Caco-2 (cell line): ENCODE measurements at regions not wholly inside any gene's neighbourhood (a gene's known extent, or its start where the extent isn't known, plus 50 kb on each side); places are given as distances from the start of the nearest gene placed in this dataset.

Experiments used
- BruUV-seq: library from RNA; stranded (reverse); fragments of 400-500 nt; replicated peaks from 2 replicates; lab custom pipeline; 2021; lab: Mats Ljungman, UMichigan
- CTCF ChIA-PET: fragments of 300-600 bp; sonication (Branson Sonifier 250); formaldehyde crosslinking; loops from one replicate; lab custom pipeline; 2022; ENCODE audit warnings: antibody characterized with exemption; lab: Charles Lee
- POLR2A ChIA-PET: fragments of 300-600 bp; sonication (Branson Sonifier 250); formaldehyde crosslinking; loops from one replicate; lab custom pipeline; 2022; ENCODE audit warnings: antibody characterized with exemption; lab: Charles Lee
- DNase-seq, 2 experiments: peaks; one replicate each; pipeline versions ENCODE4 v3.0.0 to v3.0.0-alpha.2; 2020 to 2022
- H3K27me3 ChIP-seq: replicated peaks from 2 replicates; pipeline ENCODE4 v1.6.0; 2011; ENCODE audit warnings: low read length; ENCODE audit not compliant: control insufficient read depth, insufficient read depth
- H3K36me3 ChIP-seq: 2 replicates; pipeline ENCODE4 v1.5.1; 2011; ENCODE audit warnings: low read length; ENCODE audit not compliant: control insufficient read depth, insufficient read depth
- H3K4me1 ChIP-seq: fragments of 250-450 bp; sonication (Bioruptor Pico); 2 replicates; pipeline ENCODE4 v1.5.1; 2020; ENCODE audit warnings: mild to moderate bottlenecking
- H3K4me3 ChIP-seq: 2 replicates; pipeline ENCODE4 v1.5.1; 2011; ENCODE audit warnings: low read depth, mild to moderate bottlenecking, control low read depth, low read length
- H3K9me3 ChIP-seq: fragments of 250-450 bp; sonication (Bioruptor Pico); 2 replicates; pipeline ENCODE4 v1.5.1; 2020; ENCODE audit warnings: mild to moderate bottlenecking, moderate library complexity
- H3K27ac Mint-ChIP-seq: one replicate; pipeline ENCODE4 v1.8.0; 2022; ENCODE audit warnings: mixed read lengths; ENCODE audit not compliant: unreplicated experiment
- H3K27me3 Mint-ChIP-seq: one replicate; pipeline ENCODE4 v1.8.0; 2022; ENCODE audit warnings: mixed read lengths; ENCODE audit not compliant: insufficient read depth, unreplicated experiment
- H3K36me3 Mint-ChIP-seq: one replicate; pipeline ENCODE4 v1.8.0; 2022; ENCODE audit warnings: mild to moderate bottlenecking, mixed read lengths; ENCODE audit not compliant: insufficient read depth, unreplicated experiment
- H3K4me1 Mint-ChIP-seq: one replicate; pipeline ENCODE4 v1.8.0; 2022; ENCODE audit warnings: low read depth, mixed read lengths; ENCODE audit not compliant: unreplicated experiment
- H3K4me3 Mint-ChIP-seq: one replicate; pipeline ENCODE4 v1.8.0; 2022; ENCODE audit warnings: mild to moderate bottlenecking, moderate library complexity, mixed read lengths; ENCODE audit not compliant: unreplicated experiment
- H3K9me3 Mint-ChIP-seq: one replicate; pipeline ENCODE4 v1.8.0; 2022; ENCODE audit warnings: mixed read lengths; ENCODE audit not compliant: unreplicated experiment
- intact Hi-C: fragments of 100-400 bp; cut with micrococcal nuclease; formaldehyde crosslinking; loops from one replicate; pipeline ENCODE4 v1.10.0; 2022; ENCODE audit not compliant: unreplicated experiment
- TF ChIP-seq, protein P1 (sequence below), 2 experiments: fragments of 200-600 bp in 1 of 2; IDR thresholded peaks; 1 replicate in 1 of 2; 2 replicates in 1 of 2; pipeline versions ENCODE4 v1.5.1 to v1.8.0; 2011 to 2022; ENCODE audit warnings: antibody characterized with exemption in 1 of 2, control low read depth in 1 of 2, inconsistent platforms in 1 of 2, low read depth in 1 of 2, low read length in 1 of 2, mild to moderate bottlenecking in 1 of 2, moderate library complexity in 1 of 2; ENCODE audit not compliant: insufficient read depth in 1 of 2, severe bottlenecking in 1 of 2, unreplicated experiment in 1 of 2

GRCh38 chr2:238694922-238695321, 153.0 kb upstream of the TWIST2 start:
- intact Hi-C loops = no loop called here
- no peaks in the 10 kb centered on the region for H3K36me3 ChIP-seq
- POLR2A ChIA-PET = no interaction called here
- H3K4me1 Mint-ChIP-seq = no peaks in the 10 kb centered on the region
- no peaks in the 10 kb centered on the region for H3K9me3 Mint-ChIP-seq
- BruUV-seq = no TSS peak
- no peak overlapping the region for H3K27ac Mint-ChIP-seq
- H3K27me3 Mint-ChIP-seq = no peaks in the 10 kb centered on the region
- H3K36me3 Mint-ChIP-seq = no peaks in the 10 kb centered on the region
- H3K4me1 ChIP-seq = peaks cover 4% of the 10 kb centered on the region; the same call in 1 of the 2 replicates
- no peaks in the 10 kb centered on the region for H3K27me3 ChIP-seq
- no peaks in the 10 kb centered on the region for H3K9me3 ChIP-seq
- CTCF ChIA-PET = no interaction called here
- no peak overlapping the region for H3K4me3 ChIP-seq
- DNase-seq = no peak
- no peak overlapping the region for H3K4me3 Mint-ChIP-seq
- TF ChIP-seq, protein P1, sequence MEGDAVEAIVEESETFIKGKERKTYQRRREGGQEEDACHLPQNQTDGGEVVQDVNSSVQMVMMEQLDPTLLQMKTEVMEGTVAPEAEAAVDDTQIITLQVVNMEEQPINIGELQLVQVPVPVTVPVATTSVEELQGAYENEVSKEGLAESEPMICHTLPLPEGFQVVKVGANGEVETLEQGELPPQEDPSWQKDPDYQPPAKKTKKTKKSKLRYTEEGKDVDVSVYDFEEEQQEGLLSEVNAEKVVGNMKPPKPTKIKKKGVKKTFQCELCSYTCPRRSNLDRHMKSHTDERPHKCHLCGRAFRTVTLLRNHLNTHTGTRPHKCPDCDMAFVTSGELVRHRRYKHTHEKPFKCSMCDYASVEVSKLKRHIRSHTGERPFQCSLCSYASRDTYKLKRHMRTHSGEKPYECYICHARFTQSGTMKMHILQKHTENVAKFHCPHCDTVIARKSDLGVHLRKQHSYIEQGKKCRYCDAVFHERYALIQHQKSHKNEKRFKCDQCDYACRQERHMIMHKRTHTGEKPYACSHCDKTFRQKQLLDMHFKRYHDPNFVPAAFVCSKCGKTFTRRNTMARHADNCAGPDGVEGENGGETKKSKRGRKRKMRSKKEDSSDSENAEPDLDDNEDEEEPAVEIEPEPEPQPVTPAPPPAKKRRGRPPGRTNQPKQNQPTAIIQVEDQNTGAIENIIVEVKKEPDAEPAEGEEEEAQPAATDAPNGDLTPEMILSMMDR (IDR thresholded peaks at IDR 0.05; ENCODE audit: insufficient read depth in 1 of 2, low read depth in 1 of 2, low read length in 1 of 2, severe bottlenecking in 1 of 2, unreplicated experiment in 1 of 2) = no peak

DNA sequence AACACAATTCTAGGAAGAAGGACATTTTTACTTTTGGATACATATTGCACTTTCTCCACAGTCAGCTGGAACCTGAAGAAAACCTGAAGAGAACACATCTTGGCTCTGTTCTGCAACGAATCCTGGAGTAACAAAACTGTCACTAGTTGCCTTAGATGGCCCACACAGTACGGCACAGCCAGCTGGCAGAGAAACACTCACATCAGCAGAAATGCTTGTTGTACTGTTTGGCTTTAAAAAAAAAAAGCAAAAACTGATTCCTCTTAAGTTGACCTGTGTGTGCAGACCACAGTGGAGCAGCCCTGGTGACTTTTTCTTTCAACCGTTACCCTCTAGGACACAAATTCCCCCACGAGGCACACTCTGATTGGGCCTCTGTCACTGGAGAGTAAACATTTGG, 152.3 kb upstream of the TWIST2 start:
- Histone ChIP-seq H3K27me3 (no peaks in the 10 kb centered on the region), H3K4me1 (peaks cover 10% of the 10 kb centered on the region), H3K9me3 (no peaks in the 10 kb centered on the region), H3K36me3 (no peaks in the 10 kb centered on the region), H3K4me3 (no peak overlapping the region)
- ChIA-PET POLR2A (no interaction called here), CTCF (no interaction called here)
- Mint-ChIP-seq H3K36me3 (no peaks in the 10 kb centered on the region), H3K9me3 (no peaks in the 10 kb centered on the region), H3K4me1 (no peaks in the 10 kb centered on the region), H3K27me3 (no peaks in the 10 kb centered on the region), H3K4me3 (no peak overlapping the region), H3K27ac (no peak overlapping the region)
- no peak for DNase-seq
- TF ChIP-seq, protein P1 (IDR thresholded peaks at IDR 0.05; ENCODE audit: insufficient read depth in 1 of 2, low read depth in 1 of 2, low read length in 1 of 2, severe bottlenecking in 1 of 2, unreplicated experiment in 1 of 2) = no peak
- no TSS peak for BruUV-seq
- intact Hi-C loops = no loop called here

DNA sequence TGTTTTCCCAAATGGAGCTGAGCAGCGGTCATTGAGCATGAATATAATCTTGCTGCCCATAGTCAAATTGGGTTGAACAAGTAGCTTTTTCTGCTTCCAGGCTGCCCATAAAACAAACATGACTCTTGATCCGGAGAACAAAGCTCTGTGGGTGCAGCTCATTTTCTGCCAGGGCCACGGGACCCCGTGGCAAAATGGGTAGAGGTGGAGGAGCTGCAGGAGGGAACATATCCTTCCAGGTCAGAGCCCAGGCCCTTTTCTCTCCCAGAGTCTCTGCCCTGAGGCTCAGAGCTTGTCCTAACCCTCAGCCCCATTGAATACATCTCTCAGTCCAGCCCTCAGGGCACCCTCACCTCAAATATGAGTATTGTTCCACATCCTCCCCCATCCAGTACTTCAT, 151.6 kb upstream of the TWIST2 start:
- Mint-ChIP-seq H3K4me1 (no peaks in the 10 kb centered on the region), H3K4me3 (no peak overlapping the region), H3K27ac (no peak overlapping the region), H3K9me3 (no peaks in the 10 kb centered on the region), H3K36me3 (no peaks in the 10 kb centered on the region), H3K27me3 (no peaks in the 10 kb centered on the region)
- Histone ChIP-seq H3K9me3 (no peaks in the 10 kb centered on the region), H3K4me1 (peaks cover 11% of the 10 kb centered on the region), H3K36me3 (no peaks in the 10 kb centered on the region), H3K27me3 (no peaks in the 10 kb centered on the region), H3K4me3 (no peak overlapping the region)
- ChIA-PET CTCF (no interaction called here), POLR2A (no interaction called here)
- no TSS peak for BruUV-seq
- TF ChIP-seq, protein P1 (IDR thresholded peaks at IDR 0.05; ENCODE audit: insufficient read depth in 1 of 2, low read depth in 1 of 2, low read length in 1 of 2, severe bottlenecking in 1 of 2, unreplicated experiment in 1 of 2) = no peak
- DNase-seq = no peak
- intact Hi-C loops = no loop called here
